C1 segment of cervical spinal cord (tissue), 14 donors: ENCODE measurements at regions not wholly inside any gene's neighbourhood (a gene's known extent, or its start where the extent isn't known, plus 50 kb on each side); places are given as distances from the start of the nearest gene placed in this dataset.

Source experiments
- DNase-seq, 14 donors: peaks; one replicate each; lab custom pipeline; 2025; lab: John Stamatoyannopoulos, UW

GRCh38 chrX:150293311-150294013, 69.7 kb upstream of the MAMLD1 start:
- DNase-seq = no peak

GRCh38 chrX:150298841-150299551, 64.1 kb upstream of the MAMLD1 start:
- DNase-seq = no peak

GRCh38 chrX:150299579-150299978, 63.5 kb upstream of the MAMLD1 start:
- no peak for DNase-seq

- no peak for DNase-seq
These were observed 59.6 kb upstream of the MAMLD1 start for GRCh38 chrX:150303386-150304097.

- DNase-seq = no peak
These were observed 57.1 kb upstream of the MAMLD1 start for GRCh38 chrX:150306002-150306401.

GRCh38 chrX:150308041-150308440, 55.1 kb upstream of the MAMLD1 start:
- no peak for DNase-seq

- DNase-seq = no peak
These were observed 54.5 kb upstream of the MAMLD1 start for GRCh38 chrX:150308532-150309157.

GRCh38 chrX:150310417-150310816, 52.7 kb upstream of the MAMLD1 start:
- no peak for DNase-seq

- no peak for DNase-seq
These were observed 52.2 kb upstream of the MAMLD1 start for GRCh38 chrX:150310881-150311280.

- no peak for DNase-seq
These were observed 50.2 kb upstream of the MAMLD1 start for GRCh38 chrX:150312931-150313330.
